ENCODE measurements at regions not wholly inside any gene's neighbourhood (a gene's known extent, or its start where the extent isn't known, plus 50 kb on each side); places are given as distances from the start of the nearest gene placed in this dataset.

DNA sequence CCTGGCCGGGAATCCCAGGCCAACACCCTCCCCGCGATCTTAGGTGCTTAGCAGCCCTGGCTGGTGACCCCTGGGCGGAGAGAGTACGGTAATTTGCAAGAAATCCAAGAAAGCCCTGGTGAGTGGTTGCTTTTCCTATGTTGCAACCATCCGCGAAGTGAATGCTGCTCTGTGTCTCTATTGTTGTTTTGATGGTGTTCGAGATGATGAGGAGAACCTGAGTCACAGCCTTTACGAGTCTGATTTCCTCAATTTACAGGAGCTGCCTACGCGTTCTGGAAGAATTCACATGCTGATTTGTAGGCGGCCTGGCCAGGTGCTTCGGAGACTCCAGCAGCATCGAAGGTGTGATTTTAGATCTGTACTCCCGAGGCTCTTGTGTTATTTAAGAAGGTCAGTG lies 63.3 kb downstream of the TMEM235 start:
- TF ChIP-seq, protein P1, sequence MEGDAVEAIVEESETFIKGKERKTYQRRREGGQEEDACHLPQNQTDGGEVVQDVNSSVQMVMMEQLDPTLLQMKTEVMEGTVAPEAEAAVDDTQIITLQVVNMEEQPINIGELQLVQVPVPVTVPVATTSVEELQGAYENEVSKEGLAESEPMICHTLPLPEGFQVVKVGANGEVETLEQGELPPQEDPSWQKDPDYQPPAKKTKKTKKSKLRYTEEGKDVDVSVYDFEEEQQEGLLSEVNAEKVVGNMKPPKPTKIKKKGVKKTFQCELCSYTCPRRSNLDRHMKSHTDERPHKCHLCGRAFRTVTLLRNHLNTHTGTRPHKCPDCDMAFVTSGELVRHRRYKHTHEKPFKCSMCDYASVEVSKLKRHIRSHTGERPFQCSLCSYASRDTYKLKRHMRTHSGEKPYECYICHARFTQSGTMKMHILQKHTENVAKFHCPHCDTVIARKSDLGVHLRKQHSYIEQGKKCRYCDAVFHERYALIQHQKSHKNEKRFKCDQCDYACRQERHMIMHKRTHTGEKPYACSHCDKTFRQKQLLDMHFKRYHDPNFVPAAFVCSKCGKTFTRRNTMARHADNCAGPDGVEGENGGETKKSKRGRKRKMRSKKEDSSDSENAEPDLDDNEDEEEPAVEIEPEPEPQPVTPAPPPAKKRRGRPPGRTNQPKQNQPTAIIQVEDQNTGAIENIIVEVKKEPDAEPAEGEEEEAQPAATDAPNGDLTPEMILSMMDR (IDR thresholded peaks at IDR 0.05): no peak
- no peak for TF ChIP-seq EZH2 (IDR thresholded peaks at IDR 0.05; ENCODE audit: borderline replicate concordance, insufficient read depth, low read depth, low read length, poor library complexity, severe bottlenecking)
